DND-41 (cell line): ENCODE measurements at regions not wholly inside any gene's neighbourhood (a gene's known extent, or its start where the extent isn't known, plus 50 kb on each side); places are given as distances from the start of the nearest gene placed in this dataset.

Source experiments
- ATAC-seq: fragments of 200-7000 bp; cut with Tn5 transposase; 3 replicates; pipeline ENCODE4 v1.9.1; 2021; ENCODE audit warnings: low read depth; ENCODE audit not compliant: insufficient read depth
- DNase-seq: peaks from one replicate; pipeline ENCODE4 v3.0.0-alpha.2; 2020
- H2AFZ ChIP-seq: 2 replicates; pipeline ENCODE4 v1.6.0; 2012; ENCODE audit warnings: low read depth, low read length
- H3K27ac ChIP-seq: 2 replicates; pipeline ENCODE4 v1.5.1; 2012; ENCODE audit warnings: low read length, inconsistent platforms
- H3K27me3 ChIP-seq: fragments of 200-600 bp; sonication (generic); 2 replicates; pipeline ENCODE4 v1.6.0; 2012; ENCODE audit warnings: low read length, mild to moderate bottlenecking, inconsistent platforms; ENCODE audit not compliant: insufficient read depth, poor library complexity
- H3K36me3 ChIP-seq: 2 replicates; pipeline ENCODE4 v1.5.1; 2012; ENCODE audit warnings: low read length, inconsistent platforms; ENCODE audit not compliant: insufficient read depth
- H3K4me1 ChIP-seq: 2 replicates; pipeline ENCODE4 v1.5.1; 2012; ENCODE audit warnings: mild to moderate bottlenecking, low read length; ENCODE audit not compliant: insufficient read depth
- H3K4me2 ChIP-seq: 2 replicates; pipeline ENCODE4 v1.6.0; 2012; ENCODE audit warnings: mild to moderate bottlenecking, moderate library complexity, low read length, inconsistent platforms; ENCODE audit not compliant: insufficient read depth
- H3K4me3 ChIP-seq, 2 experiments: fragments of 200-600 bp in 1 of 2; shearing (Covaris generic) in 1 of 2; 2 replicates each; pipeline ENCODE4 v1.5.1; 2012 to 2016; ENCODE audit warnings: inconsistent platforms in 2 of 2, low read length in 2 of 2, mild to moderate bottlenecking in 2 of 2, low read depth in 1 of 2, moderate library complexity in 1 of 2
- H3K79me2 ChIP-seq: 2 replicates; pipeline ENCODE4 v1.6.0; 2012; ENCODE audit warnings: low read length, inconsistent platforms; ENCODE audit not compliant: insufficient read depth
- H3K9ac ChIP-seq: 2 replicates; pipeline ENCODE4 v1.6.0; 2012; ENCODE audit warnings: low read depth, mild to moderate bottlenecking, inconsistent platforms, low read length, moderate library complexity
- H3K9me3 ChIP-seq: 2 replicates; pipeline ENCODE4 v1.5.1; 2012; ENCODE audit warnings: low read length, moderate library complexity, mild to moderate bottlenecking, inconsistent platforms; ENCODE audit not compliant: insufficient read depth, severe bottlenecking
- H4K20me1 ChIP-seq: 2 replicates; pipeline ENCODE4 v1.6.0; 2012; ENCODE audit warnings: low read length; ENCODE audit not compliant: insufficient read depth
- CTCF ChIP-seq: IDR thresholded peaks from 2 replicates; pipeline ENCODE4 v1.5.1; 2012; ENCODE audit warnings: borderline replicate concordance, low read length, moderate library complexity, mild to moderate bottlenecking; ENCODE audit not compliant: poor library complexity, severe bottlenecking; ENCODE audit errors: extremely low read depth
- EZH2 ChIP-seq: IDR thresholded peaks from 3 replicates; pipeline ENCODE4 v1.6.1; 2012; ENCODE audit warnings: borderline replicate concordance, low read depth, mild to moderate bottlenecking, moderate library complexity, low read length, inconsistent platforms; ENCODE audit not compliant: severe bottlenecking

GRCh38 chr5:125120012-125120411 lies 373.6 kb upstream of the ZNF608 start:
- Histone ChIP-seq H3K27ac (no peak overlapping the region), H4K20me1 (no peaks in the 10 kb centered on the region), H3K9me3 (no peaks in the 10 kb centered on the region), H3K79me2 (no peaks in the 10 kb centered on the region), H2AFZ (no peak overlapping the region), H3K27me3 (no peaks in the 10 kb centered on the region), H3K4me3 (no peak overlapping the region), H3K4me2 (no peak overlapping the region), H3K9ac (no peak overlapping the region), H3K36me3 (no peaks in the 10 kb centered on the region), H3K4me1 (peaks cover 7% of the 10 kb centered on the region)
- ATAC-seq (no peak), DNase-seq (no peak)
- TF ChIP-seq EZH2 = no peak
- TF ChIP-seq CTCF = no peak

- Histone ChIP-seq H3K4me1 (peaks cover 10% of the 10 kb centered on the region), H3K4me3 (no peak overlapping the region), H4K20me1 (no peaks in the 10 kb centered on the region), H3K9me3 (no peaks in the 10 kb centered on the region), H3K9ac (no peak overlapping the region), H3K27ac (no peak overlapping the region), H3K36me3 (no peaks in the 10 kb centered on the region), H3K4me2 (no peak overlapping the region), H2AFZ (peak overlapping the region; percentile 38; the same call in 1 of the 2 replicates), H3K27me3 (no peaks in the 10 kb centered on the region), H3K79me2 (no peaks in the 10 kb centered on the region)
- no peak for DNase-seq
- no peak for TF ChIP-seq CTCF
- TF ChIP-seq EZH2 = no peak
- no peak; the same call in 2 of the 3 replicates for ATAC-seq
These were observed 378.8 kb upstream of the ZNF608 start for GRCh38 chr5:125125031-125125823.

- Histone ChIP-seq H2AFZ (no peak overlapping the region), H3K9me3 (no peaks in the 10 kb centered on the region), H3K9ac (no peak overlapping the region), H4K20me1 (no peaks in the 10 kb centered on the region), H3K4me1 (peaks cover 10% of the 10 kb centered on the region), H3K36me3 (no peaks in the 10 kb centered on the region), H3K27me3 (no peaks in the 10 kb centered on the region), H3K79me2 (no peaks in the 10 kb centered on the region), H3K27ac (no peak overlapping the region), H3K4me2 (no peak overlapping the region), H3K4me3 (no peak overlapping the region)
- no peak for TF ChIP-seq EZH2
- TF ChIP-seq CTCF = no peak
- DNase-seq = no peak
- ATAC-seq = no peak
These were observed 379.6 kb upstream of the ZNF608 start for GRCh38 chr5:125126050-125126449.
